ENCODE measurements at regions not wholly inside any gene's neighbourhood (a gene's known extent, or its start where the extent isn't known, plus 50 kb on each side); places are given as distances from the start of the nearest gene placed in this dataset.
"Not testable (repeated sequence)": the region's sequence is repeated elsewhere in the genome, so short reads cannot be mapped to it uniquely, and the experiment has no call there.

- not testable (repeated sequence) for DNase-seq (ENCODE audit: low spot score)
These were observed 130.5 kb upstream of the ZNF469 start for GRCh38 chr16:88252057-88252794.

GRCh38 chr16:88258141-88258540, 124.6 kb upstream of the ZNF469 start:
- not testable (repeated sequence) for DNase-seq (ENCODE audit: low spot score)

GRCh38 chr16:88258764-88259525, 123.8 kb upstream of the ZNF469 start:
- not testable (repeated sequence) for DNase-seq (ENCODE audit: low spot score)

GRCh38 chr16:88259538-88259937, 123.2 kb upstream of the ZNF469 start:
- DNase-seq (ENCODE audit: low spot score): not testable (repeated sequence)

- not testable (repeated sequence) for DNase-seq (ENCODE audit: low spot score)
These were observed 122.6 kb upstream of the ZNF469 start for GRCh38 chr16:88260146-88260545.

- not testable (repeated sequence) for DNase-seq (ENCODE audit: low spot score)
These were observed 121.7 kb upstream of the ZNF469 start for GRCh38 chr16:88260881-88261665.

GRCh38 chr16:88261814-88262605, 120.7 kb upstream of the ZNF469 start:
- not testable (repeated sequence) for DNase-seq (ENCODE audit: low spot score)

- DNase-seq (ENCODE audit: low spot score): not testable (repeated sequence)
These were observed 119.7 kb upstream of the ZNF469 start for GRCh38 chr16:88262858-88263563.

- not testable (repeated sequence) for DNase-seq (ENCODE audit: low spot score)
These were observed 119.0 kb upstream of the ZNF469 start for GRCh38 chr16:88263681-88264287.

GRCh38 chr16:88264641-88265285, 118.0 kb upstream of the ZNF469 start:
- peak; percentile 77 for DNase-seq (ENCODE audit: low spot score)
- TF ChIP-seq CTCF (IDR thresholded peaks at IDR 0.05; ENCODE audit: extremely low read depth, missing control alignments): no peak

GRCh38 chr16:88265286-88265938, 117.3 kb upstream of the ZNF469 start:
- peak; percentile 57 for DNase-seq (ENCODE audit: low spot score)

GRCh38 chr16:88266036-88266435, 116.7 kb upstream of the ZNF469 start:
- not testable (repeated sequence) for DNase-seq (ENCODE audit: low spot score)

GRCh38 chr16:88266935-88267551, 115.7 kb upstream of the ZNF469 start:
- DNase-seq (ENCODE audit: low spot score): not testable (repeated sequence)

GRCh38 chr16:88268186-88268970, 114.4 kb upstream of the ZNF469 start:
- DNase-seq (ENCODE audit: low spot score): not testable (repeated sequence)

- not testable (repeated sequence) for DNase-seq (ENCODE audit: low spot score)
These were observed 112.5 kb upstream of the ZNF469 start for GRCh38 chr16:88270171-88270790.

GRCh38 chr16:88271296-88271695, 111.5 kb upstream of the ZNF469 start:
- DNase-seq (ENCODE audit: low spot score): not testable (repeated sequence)
